HG02981 (cell line): ENCODE measurements at regions not wholly inside any gene's neighbourhood (a gene's known extent, or its start where the extent isn't known, plus 50 kb on each side); places are given as distances from the start of the nearest gene placed in this dataset.

Experiments used
- ATAC-seq: cut with Tn5 transposase; IDR thresholded peaks from one replicate; pipeline ENCODE4 v1.9.1; 2021; ENCODE audit warnings: mild to moderate bottlenecking, moderate library complexity; ENCODE audit not compliant: unreplicated experiment

GRCh38 chr15:37682304-37682703, 252.1 kb upstream of the TMCO5A start:
- ATAC-seq, result no peak

GRCh38 chr15:37691911-37692310, 242.5 kb upstream of the TMCO5A start:
- ATAC-seq, result no peak

GRCh38 chr15:37693926-37694325, 240.5 kb upstream of the TMCO5A start:
- no peak for ATAC-seq

- no peak for ATAC-seq
Observed at GRCh38 chr15:37695719-37696118, 238.7 kb upstream of the TMCO5A start.

GRCh38 chr15:37698679-37699078, 235.8 kb upstream of the TMCO5A start:
- ATAC-seq, result no peak

DNA sequence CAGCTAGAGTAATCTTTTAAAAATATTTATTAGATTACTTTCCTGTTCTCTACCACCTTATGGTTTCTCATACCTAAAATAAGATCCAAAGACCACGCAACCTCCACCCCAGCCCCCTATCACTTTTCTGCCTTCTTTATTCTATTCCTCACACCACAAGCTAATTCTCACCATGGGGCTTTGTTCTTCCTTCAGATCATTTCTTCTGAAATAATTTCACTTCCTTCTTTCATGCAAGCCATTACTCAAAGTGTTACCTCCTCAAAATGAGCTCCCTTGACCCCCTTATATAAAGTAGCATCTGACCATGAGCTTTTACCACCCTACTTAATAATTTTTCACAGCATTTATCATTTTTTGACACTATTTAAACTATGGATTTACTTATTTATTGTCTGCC, 233.2 kb upstream of the TMCO5A start:
- no peak for ATAC-seq

DNA sequence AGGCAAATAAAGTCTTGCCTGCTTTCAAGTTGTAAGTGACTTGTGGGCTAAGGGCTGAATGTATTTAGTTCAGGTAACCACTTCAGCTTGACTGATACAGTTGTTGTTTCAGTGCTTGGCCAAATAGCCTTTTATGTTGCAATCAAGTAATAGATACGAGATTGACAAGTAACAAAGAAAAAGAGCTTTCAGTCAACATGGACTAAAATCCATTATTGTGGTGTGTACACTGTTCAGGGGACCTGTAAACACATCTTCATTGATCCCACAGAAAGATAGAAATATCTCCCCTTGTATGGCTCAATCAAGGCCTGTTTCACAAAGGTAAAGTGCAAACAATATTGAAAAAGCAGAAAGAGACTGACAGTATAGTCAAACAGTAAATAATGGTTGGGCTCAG, 224.8 kb upstream of the TMCO5A start:
- ATAC-seq, result no peak

- no peak for ATAC-seq
Observed at GRCh38 chr15:37715101-37715500, 219.3 kb upstream of the TMCO5A start.

GRCh38 chr15:37720267-37720666, 214.2 kb upstream of the TMCO5A start:
- no peak for ATAC-seq

DNA sequence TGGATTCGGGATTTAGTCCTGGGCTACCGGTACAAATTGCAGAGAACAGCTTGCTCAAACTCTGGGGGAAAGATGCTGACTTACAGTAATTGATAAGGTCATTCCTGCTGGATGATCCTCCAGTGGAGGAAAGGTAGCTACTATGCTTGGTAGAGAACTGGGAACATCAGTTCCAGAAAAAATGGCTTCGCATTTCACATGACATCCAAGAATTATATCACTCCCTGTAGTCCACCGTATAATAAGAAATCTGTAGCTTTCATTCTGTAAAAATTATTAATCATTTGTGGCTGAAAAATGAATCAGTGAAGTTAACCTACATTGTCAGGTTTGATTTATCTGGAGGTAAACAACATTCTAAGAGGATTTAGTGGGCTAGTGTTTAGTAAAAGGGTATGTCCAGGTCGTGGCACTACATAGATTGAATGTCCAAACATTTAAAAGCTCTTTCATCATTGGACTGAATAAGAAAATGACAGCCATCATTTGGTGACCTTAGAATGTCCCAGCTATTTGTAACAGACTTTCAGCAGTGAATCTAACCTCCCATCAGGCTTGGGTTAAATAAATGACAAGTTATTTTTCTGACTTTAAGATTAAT, 203.2 kb upstream of the TMCO5A start:
- ATAC-seq, result no peak

- ATAC-seq, result no peak
Observed at GRCh38 chr15:37733628-37734027, 200.8 kb upstream of the TMCO5A start.

- ATAC-seq, result no peak
Observed at GRCh38 chr15:37740623-37741141, 193.8 kb upstream of the TMCO5A start.

DNA sequence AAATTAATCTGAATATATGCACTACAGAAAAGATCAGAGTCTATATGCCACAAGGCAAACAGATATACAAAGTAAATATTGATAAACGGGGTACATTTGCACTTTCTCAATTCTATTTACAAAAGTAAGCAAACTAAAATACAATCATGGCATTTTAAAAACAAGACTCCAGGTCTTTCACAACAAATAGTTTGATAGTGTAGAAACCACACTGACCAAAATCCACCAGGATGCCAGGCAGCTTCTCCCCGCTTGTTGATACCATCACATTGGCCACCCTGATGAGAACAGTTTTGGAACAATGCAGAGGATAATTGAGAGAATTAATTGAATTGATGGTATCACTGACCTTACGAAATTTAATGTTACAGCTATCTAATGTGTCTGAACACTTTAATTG, 190.6 kb upstream of the TMCO5A start:
- no peak for ATAC-seq

GRCh38 chr15:37744521-37744920, 189.9 kb upstream of the TMCO5A start:
- ATAC-seq, result no peak

DNA sequence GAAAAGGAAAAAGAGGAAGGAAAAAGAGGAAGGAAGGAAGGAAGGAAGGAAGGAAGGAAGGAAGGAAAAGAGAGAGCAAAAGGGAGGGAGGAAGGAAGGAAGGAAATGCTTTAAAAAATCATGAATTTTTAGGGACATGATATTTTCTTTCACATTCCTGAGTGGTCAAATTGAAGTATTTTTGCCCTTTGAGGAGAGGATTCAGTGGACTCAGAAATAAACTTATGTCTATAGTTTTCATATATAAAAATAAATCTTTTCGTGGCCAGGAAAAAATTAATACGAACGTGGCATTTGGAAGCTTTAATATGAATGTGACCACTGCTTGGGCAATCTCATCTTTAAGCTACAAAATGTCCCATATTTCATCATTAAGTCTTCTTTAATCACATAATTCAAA, 183.0 kb upstream of the TMCO5A start:
- no peak for ATAC-seq

- no peak for ATAC-seq
Observed at GRCh38 chr15:37756407-37756806, 178.0 kb upstream of the TMCO5A start.

DNA sequence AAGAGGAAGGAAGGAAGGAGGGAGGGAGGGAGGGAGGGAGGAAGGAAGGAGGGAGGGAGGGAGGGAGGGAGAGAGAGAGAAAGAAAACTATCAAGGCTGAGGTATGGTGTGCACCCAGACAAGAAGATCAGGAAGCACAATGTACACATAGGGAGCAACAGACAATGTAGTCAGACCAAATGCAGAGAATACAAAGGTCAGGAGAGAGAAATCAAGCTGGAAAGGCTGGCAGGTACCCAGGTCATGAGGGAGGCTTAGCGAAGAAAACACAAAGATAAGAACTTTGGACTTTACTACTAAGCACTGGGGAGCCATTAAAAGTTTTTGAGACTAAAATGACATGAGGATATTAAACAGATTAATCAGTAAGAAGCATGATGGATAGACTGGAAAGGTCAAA, 176.0 kb upstream of the TMCO5A start:
- ATAC-seq, result no peak

DNA sequence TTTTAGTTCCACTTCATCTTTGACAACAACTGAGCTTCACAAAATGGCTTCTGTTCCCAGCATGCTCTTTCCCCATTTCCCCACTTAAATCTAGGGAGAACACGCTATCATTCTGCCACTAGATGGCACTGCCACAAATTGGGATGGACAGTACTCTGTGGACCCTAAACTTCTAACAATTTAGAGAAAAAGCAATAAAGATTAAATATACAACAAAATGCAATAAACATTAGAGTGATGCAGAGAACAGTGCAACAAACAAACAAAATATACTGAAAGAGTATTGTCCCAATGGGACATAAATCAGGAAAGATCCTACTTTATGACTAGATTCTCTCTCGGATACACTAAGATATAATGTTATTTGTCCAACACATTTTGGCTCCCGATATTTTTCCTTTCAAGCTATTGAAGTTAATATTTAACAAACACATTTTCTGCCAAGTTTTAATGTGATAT, 169.7 kb upstream of the TMCO5A start:
- ATAC-seq, result peak; percentile 64

GRCh38 chr15:37765786-37766185, 168.7 kb upstream of the TMCO5A start:
- no peak for ATAC-seq

DNA sequence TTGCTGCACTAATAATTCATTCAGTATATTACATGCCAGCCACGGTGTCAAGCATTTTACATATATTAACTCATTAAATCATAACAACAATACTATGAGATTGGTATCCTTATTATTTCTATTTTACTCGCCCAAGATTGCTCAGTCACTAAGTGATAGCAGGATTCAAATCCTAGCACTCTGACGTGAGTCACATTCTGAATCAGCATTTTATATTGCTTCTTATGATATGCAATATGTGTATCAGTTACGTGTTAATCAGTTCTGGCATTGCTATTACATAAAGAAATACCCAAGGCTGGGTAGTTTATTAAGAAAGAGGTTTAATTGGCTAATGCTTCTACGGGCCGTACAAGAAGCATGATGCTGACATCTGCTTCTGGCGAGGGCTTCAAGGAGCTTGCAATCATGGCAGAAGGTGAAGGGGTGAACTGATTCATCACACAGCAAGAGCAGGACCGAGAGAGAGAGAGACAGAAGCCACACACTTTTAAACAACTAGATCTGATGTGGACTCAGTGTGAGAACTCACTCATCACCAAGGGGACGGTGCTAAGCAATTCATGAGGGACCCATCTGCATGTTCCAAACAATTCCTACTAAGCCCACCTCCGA, 166.5 kb upstream of the TMCO5A start:
- no peak for ATAC-seq

- ATAC-seq, result no peak
Observed at GRCh38 chr15:37771465-37771864, 163.0 kb upstream of the TMCO5A start.

DNA sequence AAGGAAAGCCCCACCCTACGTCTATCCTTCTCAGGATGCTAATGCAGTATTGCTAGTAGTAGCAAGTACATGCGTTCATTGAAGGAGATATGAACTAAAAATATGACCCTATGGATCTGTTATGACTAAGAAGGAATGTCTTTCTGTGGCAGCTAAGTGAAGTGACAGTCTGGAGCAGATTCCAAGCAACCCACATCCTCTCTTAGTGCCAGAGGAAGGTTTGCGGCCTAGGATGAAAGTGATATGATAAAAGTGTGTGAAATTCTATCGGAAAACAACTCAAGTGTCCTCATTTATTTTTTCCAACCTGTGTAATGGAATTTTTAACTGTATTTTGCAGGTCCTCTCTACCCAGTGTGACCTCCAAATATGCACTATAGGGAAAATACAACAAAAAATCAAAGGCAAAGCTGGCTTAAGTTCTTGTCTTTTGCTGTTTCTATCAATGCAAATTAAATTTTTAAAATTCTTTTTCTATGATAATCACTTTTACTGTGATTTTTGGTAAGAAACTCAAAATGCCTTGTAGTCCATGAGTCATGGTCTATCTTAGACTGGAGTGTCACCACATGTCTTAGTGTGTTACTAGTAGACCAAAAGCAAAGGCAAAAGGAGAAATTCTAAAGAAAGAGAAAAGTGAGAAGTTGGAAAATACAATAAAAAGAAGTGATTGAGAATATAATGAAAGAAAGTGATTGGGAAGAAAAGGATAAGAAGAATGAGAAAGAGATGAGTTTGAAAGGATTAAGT, 161.2 kb upstream of the TMCO5A start:
- no peak for ATAC-seq
